Mesendoderm (in vitro differentiated cells): ENCODE measurements at regions not wholly inside any gene's neighbourhood (a gene's known extent, or its start where the extent isn't known, plus 50 kb on each side); places are given as distances from the start of the nearest gene placed in this dataset.

Source experiments
- DNase-seq: peaks from one replicate; pipeline ENCODE4 v3.0.0; 2013
- H2AK5ac ChIP-seq: 2 replicates; pipeline ENCODE4 v1.6.1; 2013; ENCODE audit warnings: low read length, inconsistent platforms
- H2BK120ac ChIP-seq: 2 replicates; pipeline ENCODE4 v1.6.1; 2013; ENCODE audit warnings: low read depth, mild to moderate bottlenecking, low read length, moderate library complexity, mixed read lengths
- H2BK15ac ChIP-seq: replicated peaks from 2 replicates; pipeline ENCODE4 v1.6.1; 2013; ENCODE audit warnings: low read depth, mild to moderate bottlenecking, moderate library complexity
- H2BK5ac ChIP-seq: 2 replicates; pipeline ENCODE4 v1.6.1; 2013; ENCODE audit warnings: low read length, inconsistent platforms
- H3K18ac ChIP-seq: 2 replicates; pipeline ENCODE4 v1.6.1; 2013; ENCODE audit warnings: mild to moderate bottlenecking, low read length, mixed read lengths
- H3K23ac ChIP-seq: one replicate; pipeline ENCODE4 v1.6.1; 2013; ENCODE audit warnings: low read length
- H3K27ac ChIP-seq: 2 replicates; pipeline ENCODE4 v1.5.1; 2013; ENCODE audit warnings: low read depth, mild to moderate bottlenecking, inconsistent platforms, low read length, moderate library complexity
- H3K27me3 ChIP-seq: 2 replicates; pipeline ENCODE4 v1.6.1; 2013; ENCODE audit warnings: low read length, control low read depth, mild to moderate bottlenecking, inconsistent platforms; ENCODE audit not compliant: insufficient read depth, poor library complexity
- H3K36me3 ChIP-seq: 2 replicates; pipeline ENCODE4 v1.6.1; 2013; ENCODE audit warnings: low read length, inconsistent platforms; ENCODE audit not compliant: control insufficient read depth, insufficient read depth
- H3K4ac ChIP-seq: one replicate; pipeline ENCODE4 v1.6.1; 2013; ENCODE audit warnings: low read depth, mild to moderate bottlenecking, low read length, moderate library complexity
- H3K4me1 ChIP-seq: 2 replicates; pipeline ENCODE4 v1.6.1; 2013; ENCODE audit warnings: low read depth, low read length, inconsistent platforms; ENCODE audit not compliant: control insufficient read depth
- H3K4me2 ChIP-seq: 2 replicates; pipeline ENCODE4 v1.6.1; 2013; ENCODE audit warnings: low read length
- H3K4me3 ChIP-seq: 2 replicates; pipeline ENCODE4 v1.5.1; 2013; ENCODE audit warnings: mild to moderate bottlenecking, low read length
- H3K56ac ChIP-seq: one replicate; pipeline ENCODE4 v1.6.1; 2013; ENCODE audit warnings: low read length
- H3K79me1 ChIP-seq: 2 replicates; pipeline ENCODE4 v1.6.1; 2013; ENCODE audit warnings: low read length, inconsistent platforms
- H3K79me2 ChIP-seq: 2 replicates; pipeline ENCODE4 v1.6.1; 2013; ENCODE audit warnings: mild to moderate bottlenecking, low read length; ENCODE audit not compliant: control insufficient read depth, insufficient read depth
- H3K9ac ChIP-seq: 2 replicates; pipeline ENCODE4 v1.6.1; 2013; ENCODE audit warnings: low read length, inconsistent platforms
- H4K5ac ChIP-seq: one replicate; pipeline ENCODE4 v1.6.1; 2013; ENCODE audit warnings: low read length
- H4K8ac ChIP-seq: one replicate; pipeline ENCODE4 v1.6.1; 2013; ENCODE audit warnings: low read depth, mild to moderate bottlenecking, control low read depth, low read length, moderate library complexity
- WGBS: extraction: QIAGEN DNeasy Blood & Tissue Kit; methylation state at CpG from one replicate; pipeline ENCODE4 v1.1.7; 2013; ENCODE audit warnings: low lambda C conversion rate, missing lambda C conversion rate; ENCODE audit not compliant: insufficient coverage; ENCODE audit errors: extremely low coverage; 5-methylcytosine and 5-hydroxymethylcytosine counted together

DNA sequence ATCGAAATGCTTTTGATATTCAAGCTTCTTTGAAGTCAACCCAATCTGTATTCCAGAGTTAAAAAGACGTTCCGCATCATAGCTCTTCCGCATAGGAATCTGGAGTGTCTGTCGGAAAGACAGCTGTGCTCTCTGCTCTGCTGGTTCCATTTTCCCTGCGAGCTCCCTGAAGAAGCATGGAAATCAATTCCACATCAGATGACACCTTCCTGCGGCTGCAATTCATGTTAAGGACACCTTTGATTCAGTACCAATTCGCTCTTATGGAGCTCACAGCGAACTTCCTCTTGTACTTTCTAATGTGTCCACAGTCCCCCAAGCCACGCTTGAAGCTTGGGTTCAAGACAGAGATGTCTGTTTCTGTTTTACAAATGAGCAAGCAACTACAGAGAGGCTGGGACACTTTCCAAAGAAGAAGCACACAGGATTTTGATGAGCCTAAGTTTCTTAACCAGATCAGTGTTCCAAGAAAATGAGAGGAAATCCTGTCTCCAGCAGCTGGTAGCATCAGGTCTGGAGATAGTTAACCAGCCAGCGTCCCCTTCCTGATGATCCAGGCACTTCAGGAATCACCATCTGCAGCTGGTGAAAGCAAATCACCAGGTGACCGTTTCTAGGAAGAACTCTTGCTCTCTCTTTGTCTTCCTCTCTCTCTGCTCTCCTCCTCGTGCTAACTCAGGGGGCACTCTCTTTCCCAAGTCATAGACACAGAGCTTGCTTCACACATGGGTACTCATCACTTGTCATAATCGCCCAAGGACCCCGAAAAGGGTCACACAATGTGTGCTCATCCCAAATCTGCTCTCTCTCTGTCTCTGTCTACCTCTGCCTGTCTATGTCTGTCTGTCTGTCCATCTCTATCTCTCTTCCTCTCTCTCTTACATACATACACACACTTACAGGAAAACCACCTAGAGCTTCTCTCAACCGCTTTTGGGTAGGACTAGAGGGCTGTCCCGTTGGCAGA, 281.8 kb downstream of the FAM43A start:
- H2BK120ac ChIP-seq, result no peak overlapping the region
- H3K4me1 ChIP-seq, result no peaks in the 10 kb centered on the region
- no peak overlapping the region for H3K23ac ChIP-seq
- no peak overlapping the region for H3K4ac ChIP-seq
- H2BK5ac ChIP-seq, result no peak overlapping the region
- no peaks in the 10 kb centered on the region for H3K79me1 ChIP-seq
- H4K5ac ChIP-seq, result no peak overlapping the region
- no peak for DNase-seq
- no peak overlapping the region for H2AK5ac ChIP-seq
- H3K9ac ChIP-seq, result no peak overlapping the region
- H3K27me3 ChIP-seq, result no peaks in the 10 kb centered on the region
- H3K56ac ChIP-seq, result no peak overlapping the region
- H3K79me2 ChIP-seq, result no peaks in the 10 kb centered on the region
- no peak overlapping the region for H3K4me3 ChIP-seq
- no peak overlapping the region for H3K4me2 ChIP-seq
- no peak overlapping the region for H2BK15ac ChIP-seq
- WGBS, result no CpG with 5 or more reads among the region's 17 CpGs
- no peak overlapping the region for H4K8ac ChIP-seq
- H3K27ac ChIP-seq, result no peak overlapping the region
- no peaks in the 10 kb centered on the region for H3K36me3 ChIP-seq
- no peak overlapping the region for H3K18ac ChIP-seq

DNA sequence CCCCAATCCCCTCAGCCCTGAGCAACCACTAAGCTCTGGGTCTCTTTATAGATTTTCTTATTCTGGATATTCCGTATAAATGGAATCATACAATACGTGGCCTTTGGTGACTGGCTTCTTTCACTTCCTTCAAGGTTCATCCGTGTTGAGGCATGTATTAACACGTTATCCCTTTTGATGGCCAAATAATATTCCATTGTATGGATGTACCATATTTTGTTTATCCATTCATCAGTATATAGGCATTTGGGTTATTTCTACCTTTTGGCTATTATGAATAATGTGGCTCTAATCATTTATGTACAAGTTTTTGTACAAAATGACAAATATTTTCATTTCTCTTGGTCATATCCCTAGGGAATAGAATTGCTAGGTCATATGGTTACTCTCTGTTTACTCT, 284.4 kb downstream of the FAM43A start:
- H2BK5ac ChIP-seq, result no peak overlapping the region
- H4K8ac ChIP-seq, result no peak overlapping the region
- WGBS, result no CpG with 5 or more reads among the region's 4 CpGs
- DNase-seq, result no peak
- no peak overlapping the region for H4K5ac ChIP-seq
- no peaks in the 10 kb centered on the region for H3K36me3 ChIP-seq
- no peaks in the 10 kb centered on the region for H3K27me3 ChIP-seq
- no peak overlapping the region for H3K4ac ChIP-seq
- no peaks in the 10 kb centered on the region for H3K79me1 ChIP-seq
- H2BK120ac ChIP-seq, result no peak overlapping the region
- H3K27ac ChIP-seq, result no peak overlapping the region
- no peak overlapping the region for H3K18ac ChIP-seq
- no peak overlapping the region for H2BK15ac ChIP-seq
- H2AK5ac ChIP-seq, result no peak overlapping the region
- H3K4me2 ChIP-seq, result no peak overlapping the region
- H3K9ac ChIP-seq, result no peak overlapping the region
- no peak overlapping the region for H3K4me3 ChIP-seq
- no peaks in the 10 kb centered on the region for H3K4me1 ChIP-seq
- no peaks in the 10 kb centered on the region for H3K79me2 ChIP-seq
- no peak overlapping the region for H3K56ac ChIP-seq
- H3K23ac ChIP-seq, result no peak overlapping the region

DNA sequence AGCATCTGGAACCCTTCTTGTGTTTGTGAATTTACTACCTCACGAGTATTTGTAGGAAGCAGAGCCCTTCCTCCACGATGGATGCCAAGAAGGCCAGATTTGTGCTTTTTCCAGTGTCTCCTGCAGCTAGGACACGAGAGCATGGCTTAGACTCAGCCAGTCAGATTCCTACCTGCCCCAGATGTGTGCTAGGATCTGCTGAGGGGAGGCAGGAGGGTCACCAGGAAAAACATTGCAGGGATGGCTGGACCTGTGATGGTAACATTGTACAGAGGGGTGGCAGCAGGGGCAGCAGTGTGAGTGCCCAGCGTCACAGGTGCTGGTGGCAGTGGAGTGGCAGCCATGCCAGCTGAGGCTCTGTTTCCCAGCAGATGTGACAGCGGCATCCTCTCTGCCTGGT, 285.3 kb downstream of the FAM43A start:
- Histone ChIP-seq H3K4ac (no peak overlapping the region), H4K8ac (no peak overlapping the region), H3K27me3 (no peaks in the 10 kb centered on the region), H3K4me2 (no peak overlapping the region), H3K9ac (no peak overlapping the region), H4K5ac (no peak overlapping the region), H3K27ac (no peak overlapping the region), H2BK120ac (no peak overlapping the region), H3K4me3 (no peak overlapping the region), H3K36me3 (no peaks in the 10 kb centered on the region), H3K23ac (no peak overlapping the region), H2BK15ac (no peak overlapping the region), H2AK5ac (no peak overlapping the region), H3K18ac (no peak overlapping the region), H3K56ac (no peak overlapping the region), H3K4me1 (no peaks in the 10 kb centered on the region), H3K79me2 (no peaks in the 10 kb centered on the region), H3K79me1 (no peaks in the 10 kb centered on the region), H2BK5ac (no peak overlapping the region)
- DNase-seq, result no peak
- WGBS, result no CpG with 5 or more reads among the region's 5 CpGs

DNA sequence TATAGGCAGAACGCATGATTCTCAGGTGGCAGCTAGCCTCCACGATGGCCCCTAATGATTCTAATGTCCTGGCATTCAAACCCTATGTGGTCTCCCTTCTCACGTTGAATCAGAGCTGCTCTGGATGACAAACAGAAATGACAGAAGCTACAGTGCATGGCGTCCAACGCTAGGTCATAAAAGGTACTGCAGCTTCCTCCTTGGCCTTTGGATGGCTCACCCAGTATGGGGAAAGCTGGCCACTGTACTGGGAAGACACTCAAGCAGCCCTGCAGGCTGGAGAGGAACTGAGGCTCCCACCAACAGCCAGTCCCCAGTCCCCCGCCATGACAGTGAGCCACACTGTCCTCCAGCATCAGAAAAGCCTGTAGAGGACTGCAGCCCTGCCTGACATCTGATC, 286.3 kb downstream of the FAM43A start:
- no peak overlapping the region for H4K8ac ChIP-seq
- no peaks in the 10 kb centered on the region for H3K36me3 ChIP-seq
- no peak for DNase-seq
- H4K5ac ChIP-seq, result no peak overlapping the region
- no peak overlapping the region for H2BK120ac ChIP-seq
- no peaks in the 10 kb centered on the region for H3K4me1 ChIP-seq
- H3K79me1 ChIP-seq, result no peaks in the 10 kb centered on the region
- H3K9ac ChIP-seq, result no peak overlapping the region
- no peak overlapping the region for H3K4me3 ChIP-seq
- no peak overlapping the region for H2BK5ac ChIP-seq
- no peak overlapping the region for H3K4me2 ChIP-seq
- no peak overlapping the region for H3K23ac ChIP-seq
- H3K27me3 ChIP-seq, result no peaks in the 10 kb centered on the region
- H2BK15ac ChIP-seq, result no peak overlapping the region
- no CpG with 5 or more reads among the region's 6 CpGs for WGBS
- no peaks in the 10 kb centered on the region for H3K79me2 ChIP-seq
- H3K4ac ChIP-seq, result no peak overlapping the region
- H3K27ac ChIP-seq, result no peak overlapping the region
- H3K56ac ChIP-seq, result no peak overlapping the region
- no peak overlapping the region for H2AK5ac ChIP-seq
- H3K18ac ChIP-seq, result no peak overlapping the region

DNA sequence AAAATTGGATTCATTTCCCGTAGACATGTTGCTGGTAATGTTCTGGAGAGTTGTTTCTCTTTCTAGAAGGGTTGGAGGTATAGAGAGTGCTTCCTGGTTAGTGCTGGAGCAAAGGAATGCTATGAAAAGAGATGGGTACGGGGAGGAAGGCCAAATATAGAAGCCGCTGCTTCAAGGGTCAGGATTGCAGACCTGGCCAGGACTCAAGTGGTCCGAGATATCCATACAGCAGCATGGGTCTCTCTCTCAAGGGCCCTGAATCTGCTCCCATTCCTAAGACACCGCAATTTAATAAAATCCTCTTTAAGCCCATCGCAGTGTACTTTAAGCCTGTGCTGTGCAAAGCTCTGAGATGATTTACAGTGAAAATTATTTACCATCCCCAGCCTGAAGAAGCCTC, 287.0 kb downstream of the FAM43A start:
- H3K79me2 ChIP-seq, result no peaks in the 10 kb centered on the region
- no peak overlapping the region for H4K5ac ChIP-seq
- no peak overlapping the region for H3K4me3 ChIP-seq
- no peaks in the 10 kb centered on the region for H3K27me3 ChIP-seq
- no peak overlapping the region for H2BK15ac ChIP-seq
- H2BK5ac ChIP-seq, result no peak overlapping the region
- H2BK120ac ChIP-seq, result no peak overlapping the region
- no peak overlapping the region for H3K27ac ChIP-seq
- no peak overlapping the region for H2AK5ac ChIP-seq
- no peak overlapping the region for H3K9ac ChIP-seq
- no peak overlapping the region for H3K56ac ChIP-seq
- no peak overlapping the region for H3K4me2 ChIP-seq
- WGBS, result no CpG with 5 or more reads among the region's 6 CpGs
- DNase-seq, result no peak
- H3K4ac ChIP-seq, result no peak overlapping the region
- H3K4me1 ChIP-seq, result no peaks in the 10 kb centered on the region
- H3K79me1 ChIP-seq, result no peaks in the 10 kb centered on the region
- no peaks in the 10 kb centered on the region for H3K36me3 ChIP-seq
- H4K8ac ChIP-seq, result no peak overlapping the region
- no peak overlapping the region for H3K18ac ChIP-seq
- H3K23ac ChIP-seq, result no peak overlapping the region
